Caco-2 (cell line): ENCODE measurements at regions not wholly inside any gene's neighbourhood (a gene's known extent, or its start where the extent isn't known, plus 50 kb on each side); places are given as distances from the start of the nearest gene placed in this dataset.
A peak's percentile ranks its signal among the peaks of the same experiment; 100 is the strongest.
"Not testable (repeated sequence)": the region's sequence is repeated elsewhere in the genome, so short reads cannot be mapped to it uniquely, and the experiment has no call there.

ENCODE experiments used
- BruUV-seq: library from RNA; stranded (reverse); fragments of 400-500 nt; replicated peaks from 2 replicates; lab custom pipeline; 2021; lab: Mats Ljungman, UMichigan
- CTCF ChIA-PET: fragments of 300-600 bp; sonication (Branson Sonifier 250); formaldehyde crosslinking; loops from one replicate; lab custom pipeline; 2022; ENCODE audit warnings: antibody characterized with exemption; lab: Charles Lee
- POLR2A ChIA-PET: fragments of 300-600 bp; sonication (Branson Sonifier 250); formaldehyde crosslinking; loops from one replicate; lab custom pipeline; 2022; ENCODE audit warnings: antibody characterized with exemption; lab: Charles Lee
- DNase-seq, 2 experiments: peaks; one replicate each; pipeline versions ENCODE4 v3.0.0 to v3.0.0-alpha.2; 2020 to 2022
- H3K27me3 ChIP-seq: replicated peaks from 2 replicates; pipeline ENCODE4 v1.6.0; 2011; ENCODE audit warnings: low read length; ENCODE audit not compliant: control insufficient read depth, insufficient read depth
- H3K36me3 ChIP-seq: 2 replicates; pipeline ENCODE4 v1.5.1; 2011; ENCODE audit warnings: low read length; ENCODE audit not compliant: control insufficient read depth, insufficient read depth
- H3K4me1 ChIP-seq: fragments of 250-450 bp; sonication (Bioruptor Pico); 2 replicates; pipeline ENCODE4 v1.5.1; 2020; ENCODE audit warnings: mild to moderate bottlenecking
- H3K4me3 ChIP-seq: 2 replicates; pipeline ENCODE4 v1.5.1; 2011; ENCODE audit warnings: low read depth, mild to moderate bottlenecking, control low read depth, low read length
- H3K9me3 ChIP-seq: fragments of 250-450 bp; sonication (Bioruptor Pico); 2 replicates; pipeline ENCODE4 v1.5.1; 2020; ENCODE audit warnings: mild to moderate bottlenecking, moderate library complexity
- H3K27ac Mint-ChIP-seq: one replicate; pipeline ENCODE4 v1.8.0; 2022; ENCODE audit warnings: mixed read lengths; ENCODE audit not compliant: unreplicated experiment
- H3K27me3 Mint-ChIP-seq: one replicate; pipeline ENCODE4 v1.8.0; 2022; ENCODE audit warnings: mixed read lengths; ENCODE audit not compliant: insufficient read depth, unreplicated experiment
- H3K36me3 Mint-ChIP-seq: one replicate; pipeline ENCODE4 v1.8.0; 2022; ENCODE audit warnings: mild to moderate bottlenecking, mixed read lengths; ENCODE audit not compliant: insufficient read depth, unreplicated experiment
- H3K4me1 Mint-ChIP-seq: one replicate; pipeline ENCODE4 v1.8.0; 2022; ENCODE audit warnings: low read depth, mixed read lengths; ENCODE audit not compliant: unreplicated experiment
- H3K4me3 Mint-ChIP-seq: one replicate; pipeline ENCODE4 v1.8.0; 2022; ENCODE audit warnings: mild to moderate bottlenecking, moderate library complexity, mixed read lengths; ENCODE audit not compliant: unreplicated experiment
- H3K9me3 Mint-ChIP-seq: one replicate; pipeline ENCODE4 v1.8.0; 2022; ENCODE audit warnings: mixed read lengths; ENCODE audit not compliant: unreplicated experiment
- intact Hi-C: fragments of 100-400 bp; cut with micrococcal nuclease; formaldehyde crosslinking; loops from one replicate; pipeline ENCODE4 v1.10.0; 2022; ENCODE audit not compliant: unreplicated experiment
- TF ChIP-seq, protein P1 (sequence below), 2 experiments: fragments of 200-600 bp in 1 of 2; IDR thresholded peaks; 1 replicate in 1 of 2; 2 replicates in 1 of 2; pipeline versions ENCODE4 v1.5.1 to v1.8.0; 2011 to 2022; ENCODE audit warnings: antibody characterized with exemption in 1 of 2, control low read depth in 1 of 2, inconsistent platforms in 1 of 2, low read depth in 1 of 2, low read length in 1 of 2, mild to moderate bottlenecking in 1 of 2, moderate library complexity in 1 of 2; ENCODE audit not compliant: insufficient read depth in 1 of 2, severe bottlenecking in 1 of 2, unreplicated experiment in 1 of 2

DNA sequence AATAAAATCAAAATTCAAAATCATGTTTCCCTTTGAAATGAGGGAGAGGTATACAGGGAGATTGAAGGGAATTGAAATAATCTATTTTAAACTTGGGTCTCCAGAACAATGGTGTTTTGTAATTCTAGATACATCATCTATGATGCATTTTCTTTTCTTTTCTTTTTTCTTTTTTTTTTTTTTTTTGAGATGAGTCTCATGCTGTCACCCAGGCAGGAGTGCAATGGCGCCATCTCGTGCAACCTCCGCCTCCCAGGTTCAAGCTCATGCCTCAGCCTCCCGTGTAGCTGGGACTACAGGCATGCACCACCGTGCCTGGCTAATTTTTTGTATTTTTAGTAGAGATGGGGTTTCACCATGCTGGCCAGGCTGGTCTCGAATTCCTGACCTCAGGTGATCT, 205.1 kb downstream of the LPIN1 start:
- H3K4me3 ChIP-seq, POLR2A ChIA-PET, H3K4me1 ChIP-seq, H3K36me3 Mint-ChIP-seq, BruUV-seq, H3K36me3 ChIP-seq, H3K27ac Mint-ChIP-seq, H3K4me1 Mint-ChIP-seq, H3K27me3 ChIP-seq, H3K4me3 Mint-ChIP-seq, H3K9me3 ChIP-seq, H3K9me3 Mint-ChIP-seq: not testable (repeated sequence)
- TF ChIP-seq, protein P1, sequence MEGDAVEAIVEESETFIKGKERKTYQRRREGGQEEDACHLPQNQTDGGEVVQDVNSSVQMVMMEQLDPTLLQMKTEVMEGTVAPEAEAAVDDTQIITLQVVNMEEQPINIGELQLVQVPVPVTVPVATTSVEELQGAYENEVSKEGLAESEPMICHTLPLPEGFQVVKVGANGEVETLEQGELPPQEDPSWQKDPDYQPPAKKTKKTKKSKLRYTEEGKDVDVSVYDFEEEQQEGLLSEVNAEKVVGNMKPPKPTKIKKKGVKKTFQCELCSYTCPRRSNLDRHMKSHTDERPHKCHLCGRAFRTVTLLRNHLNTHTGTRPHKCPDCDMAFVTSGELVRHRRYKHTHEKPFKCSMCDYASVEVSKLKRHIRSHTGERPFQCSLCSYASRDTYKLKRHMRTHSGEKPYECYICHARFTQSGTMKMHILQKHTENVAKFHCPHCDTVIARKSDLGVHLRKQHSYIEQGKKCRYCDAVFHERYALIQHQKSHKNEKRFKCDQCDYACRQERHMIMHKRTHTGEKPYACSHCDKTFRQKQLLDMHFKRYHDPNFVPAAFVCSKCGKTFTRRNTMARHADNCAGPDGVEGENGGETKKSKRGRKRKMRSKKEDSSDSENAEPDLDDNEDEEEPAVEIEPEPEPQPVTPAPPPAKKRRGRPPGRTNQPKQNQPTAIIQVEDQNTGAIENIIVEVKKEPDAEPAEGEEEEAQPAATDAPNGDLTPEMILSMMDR (IDR thresholded peaks at IDR 0.05; ENCODE audit: insufficient read depth in 1 of 2, low read depth in 1 of 2, low read length in 1 of 2, severe bottlenecking in 1 of 2, unreplicated experiment in 1 of 2) = peak in 1 of 2 experiments; percentile 11
- CTCF ChIA-PET = interaction anchor here (0.6 to 1.5 kb wide), 5 partner anchors 88 to 162 kb away, joined by 3 to 7 read pairs (median 5); no protein-coding TSS in a partner anchor
- intact Hi-C loops = loop anchor here (1.0 to 5.0 kb wide), 2 partner anchors 88 to 119 kb away; no protein-coding TSS in a partner anchor
- H3K27me3 Mint-ChIP-seq = peaks cover 19% of the 10 kb centered on the region
- peak in 1 of 2 experiments; percentile 17 for DNase-seq

DNA sequence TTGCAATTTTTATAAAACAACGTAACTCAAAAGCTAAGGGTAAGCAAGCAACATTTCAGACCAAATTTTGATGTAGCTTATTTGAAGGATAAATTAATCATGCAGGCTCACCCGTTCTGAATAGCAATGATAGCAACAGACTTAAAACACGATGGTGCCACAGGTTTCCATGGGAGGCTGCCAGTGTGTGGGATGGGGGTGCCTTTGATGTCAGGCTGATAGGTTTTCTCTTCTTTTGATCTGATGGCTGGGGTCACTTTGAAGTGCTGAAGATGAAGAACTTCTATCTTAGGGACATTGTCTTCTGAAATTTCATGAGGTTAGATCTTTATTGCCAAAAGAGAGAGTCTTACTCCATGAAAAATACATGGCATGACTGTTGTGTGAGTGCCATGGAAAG, 206.8 kb downstream of the LPIN1 start:
- H3K27ac Mint-ChIP-seq = no peak overlapping the region
- TF ChIP-seq, protein P1 (IDR thresholded peaks at IDR 0.05; ENCODE audit: insufficient read depth in 1 of 2, low read depth in 1 of 2, low read length in 1 of 2, severe bottlenecking in 1 of 2, unreplicated experiment in 1 of 2) = no peak
- ChIA-PET POLR2A (no interaction called here), CTCF (no interaction called here)
- DNase-seq = no peak
- Histone ChIP-seq H3K4me1 (no peaks in the 10 kb centered on the region), H3K4me3 (no peak overlapping the region), H3K27me3 (0 out of 2 replicates have a peak, but pooled peaks cover 1% of the 10 kb centered on the region), H3K9me3 (no peaks in the 10 kb centered on the region), H3K36me3 (no peaks in the 10 kb centered on the region)
- peaks cover 16% of the 10 kb centered on the region for H3K27me3 Mint-ChIP-seq
- no peaks in the 10 kb centered on the region for H3K36me3 Mint-ChIP-seq
- no peaks in the 10 kb centered on the region for H3K9me3 Mint-ChIP-seq
- H3K4me3 Mint-ChIP-seq = no peak overlapping the region
- BruUV-seq = no TSS peak
- no peaks in the 10 kb centered on the region for H3K4me1 Mint-ChIP-seq
- intact Hi-C loops = loop anchor here (5.0 kb wide), 1 partner anchor 121 kb away; no protein-coding TSS in a partner anchor

DNA sequence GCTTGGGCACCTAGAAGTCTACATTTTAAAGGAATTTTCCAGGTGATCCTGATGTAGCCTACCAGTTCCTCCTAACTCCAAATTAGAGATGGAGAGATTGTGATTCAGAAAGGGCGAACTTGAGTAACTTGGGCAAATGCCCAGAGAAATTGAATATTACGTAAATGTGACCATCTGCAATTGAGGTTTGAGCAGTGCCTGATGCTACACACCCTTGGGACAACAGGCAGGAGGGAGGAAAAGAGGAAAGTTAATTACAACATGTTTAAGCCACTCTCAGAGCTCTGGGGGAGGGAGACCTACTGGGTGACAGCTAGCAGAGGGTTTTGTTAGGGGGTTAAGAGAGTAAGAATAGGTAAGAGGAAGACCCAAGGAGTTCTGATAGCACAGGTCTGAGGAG, 208.9 kb downstream of the LPIN1 start:
- Mint-ChIP-seq H3K27ac (no peak overlapping the region), H3K4me3 (no peak overlapping the region), H3K27me3 (peaks cover 16% of the 10 kb centered on the region), H3K9me3 (no peaks in the 10 kb centered on the region), H3K4me1 (no peaks in the 10 kb centered on the region), H3K36me3 (no peaks in the 10 kb centered on the region)
- no TSS peak for BruUV-seq
- ChIA-PET POLR2A (no interaction called here), CTCF (no interaction called here)
- DNase-seq = no peak
- no peaks in the 10 kb centered on the region for H3K9me3 ChIP-seq
- H3K27me3 ChIP-seq = 0 out of 2 replicates have a peak, but pooled peaks cover 1% of the 10 kb centered on the region
- TF ChIP-seq, protein P1 (IDR thresholded peaks at IDR 0.05; ENCODE audit: insufficient read depth in 1 of 2, low read depth in 1 of 2, low read length in 1 of 2, severe bottlenecking in 1 of 2, unreplicated experiment in 1 of 2) = no peak
- no peak overlapping the region for H3K4me3 ChIP-seq
- no peaks in the 10 kb centered on the region for H3K4me1 ChIP-seq
- intact Hi-C loops = no loop called here
- H3K36me3 ChIP-seq = no peaks in the 10 kb centered on the region
